Psoas muscle (tissue), 7 donors: ENCODE measurements at regions not wholly inside any gene's neighbourhood (a gene's known extent, or its start where the extent isn't known, plus 50 kb on each side); places are given as distances from the start of the nearest gene placed in this dataset.
"Not testable (repeated sequence)": the region's sequence is repeated elsewhere in the genome, so short reads cannot be mapped to it uniquely, and the experiment has no call there.

Experiments
- ATAC-seq, 4 donors: fragments of 200-7000 bp; cut with Tn5 transposase; one replicate each; pipeline ENCODE4 v1.9.1; 2020; ENCODE audit warnings: moderate library complexity in 3 of 4, mild to moderate bottlenecking in 2 of 4
- DNase-seq, 2 donors: peaks; one replicate each; pipeline ENCODE4 v3.0.0-alpha.2; 2020
- H3K27ac ChIP-seq: fragments of 200-600 bp; one replicate; pipeline ENCODE4 v1.8.0; 2022
- H3K27me3 ChIP-seq, 3 donors: fragments of 200-600 bp in 1 of 3; one replicate each; pipeline versions ENCODE4 v1.6.1 to v1.8.0; 2013 to 2022; ENCODE audit warnings: low read length in 2 of 3, mild to moderate bottlenecking in 2 of 3, moderate library complexity in 1 of 3; ENCODE audit not compliant: insufficient read depth in 3 of 3
- H3K36me3 ChIP-seq, 2 donors: fragments of 200-600 bp in 1 of 2; one replicate each; pipeline versions ENCODE4 v1.6.1 to v1.8.0; 2013 to 2022; ENCODE audit warnings: low read depth in 1 of 2, mild to moderate bottlenecking in 1 of 2, moderate library complexity in 1 of 2; ENCODE audit not compliant: insufficient read depth in 1 of 2
- H3K4me1 ChIP-seq: fragments of 200-600 bp; one replicate; pipeline ENCODE4 v1.8.0; 2022
- H3K4me3 ChIP-seq: fragments of 200-600 bp; one replicate; pipeline ENCODE4 v1.8.0; 2022; ENCODE audit warnings: mild to moderate bottlenecking
- H3K9me3 ChIP-seq: fragments of 200-600 bp; one replicate; pipeline ENCODE4 v1.8.0; 2022
- WGBS, 3 donors: extraction: QIAGEN DNeasy Blood & Tissue Kit; methylation state at CpG; one replicate each; pipeline versions ENCODE4 v1.1.6 to v1.1.7; 2013; 5-methylcytosine and 5-hydroxymethylcytosine counted together
- intact Hi-C, 2 donors: fragments of 100-400 bp; cut with DNase I; formaldehyde crosslinking; loops; one replicate each; pipeline versions ENCODE4 v1.11.0 to v1.14.2; 2022
- TF ChIP-seq, protein P1 (sequence below): fragments of 200-600 bp; IDR thresholded peaks from one replicate; pipeline ENCODE4 v1.8.0; 2022; ENCODE audit warnings: antibody characterized with exemption
- donor health status: healthy with polysubstance abuse.
- donor health status: DM: no; HTN: no; CAD: no; lungs with moderate emphysema.
- donor health status: Bipolar disorder and iron deficiency.
- donor health status: healthy.
- donor health status: DM: yes; HTN: yes; CAD: no.
- donor health status: DM: no; HTN: no; CAD: no.
- donor health status: DM: yes; HTN: yes; CAD: no.

GRCh38 chr14:22370084-22370847, 218.8 kb downstream of the DAD1 start:
- Histone ChIP-seq H3K4me1 (no peaks in the 10 kb centered on the region), H3K9me3 (no peaks in the 10 kb centered on the region), H3K27ac (no peak overlapping the region), H3K4me3 (no peak overlapping the region), H3K27me3 (no peaks in the 10 kb centered on the region), H3K36me3 (no peaks in the 10 kb centered on the region)
- WGBS, 3 donors: 64 to 76% (median 67%) methylated on average over 2 of the region's 2 CpGs
- ATAC-seq (peak; percentile 70 to 88 (median 81)), DNase-seq (no peak)
- TF ChIP-seq, protein P1, sequence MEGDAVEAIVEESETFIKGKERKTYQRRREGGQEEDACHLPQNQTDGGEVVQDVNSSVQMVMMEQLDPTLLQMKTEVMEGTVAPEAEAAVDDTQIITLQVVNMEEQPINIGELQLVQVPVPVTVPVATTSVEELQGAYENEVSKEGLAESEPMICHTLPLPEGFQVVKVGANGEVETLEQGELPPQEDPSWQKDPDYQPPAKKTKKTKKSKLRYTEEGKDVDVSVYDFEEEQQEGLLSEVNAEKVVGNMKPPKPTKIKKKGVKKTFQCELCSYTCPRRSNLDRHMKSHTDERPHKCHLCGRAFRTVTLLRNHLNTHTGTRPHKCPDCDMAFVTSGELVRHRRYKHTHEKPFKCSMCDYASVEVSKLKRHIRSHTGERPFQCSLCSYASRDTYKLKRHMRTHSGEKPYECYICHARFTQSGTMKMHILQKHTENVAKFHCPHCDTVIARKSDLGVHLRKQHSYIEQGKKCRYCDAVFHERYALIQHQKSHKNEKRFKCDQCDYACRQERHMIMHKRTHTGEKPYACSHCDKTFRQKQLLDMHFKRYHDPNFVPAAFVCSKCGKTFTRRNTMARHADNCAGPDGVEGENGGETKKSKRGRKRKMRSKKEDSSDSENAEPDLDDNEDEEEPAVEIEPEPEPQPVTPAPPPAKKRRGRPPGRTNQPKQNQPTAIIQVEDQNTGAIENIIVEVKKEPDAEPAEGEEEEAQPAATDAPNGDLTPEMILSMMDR: no peak
- intact Hi-C loops: loop anchor here in 1 of 2 donors (5.0 kb wide), 1 partner anchor 53 kb away; no protein-coding TSS in a partner anchor

GRCh38 chr14:22358726-22359125, 230.3 kb downstream of the DAD1 start:
- TF ChIP-seq, protein P1: no peak
- H3K9me3 ChIP-seq: no peaks in the 10 kb centered on the region
- ATAC-seq (no peak), DNase-seq (no peak)
- no peaks in the 10 kb centered on the region for H3K36me3 ChIP-seq
- intact Hi-C loops: no loop called here
- H3K27ac ChIP-seq: no peak overlapping the region
- H3K4me1 ChIP-seq: no peaks in the 10 kb centered on the region
- H3K27me3 ChIP-seq: no peaks in the 10 kb centered on the region
- H3K4me3 ChIP-seq: no peak overlapping the region

- intact Hi-C loops, H3K36me3 ChIP-seq, ATAC-seq, H3K27ac ChIP-seq, H3K4me1 ChIP-seq, DNase-seq, H3K9me3 ChIP-seq, H3K4me3 ChIP-seq, H3K27me3 ChIP-seq: not testable (repeated sequence)
- WGBS, 3 donors: 76 to 84% (median 79%) methylated on average over 4 of the region's 4 CpGs
Observed at GRCh38 chr14:22349281-22349680, 239.7 kb downstream of the DAD1 start.

DNA sequence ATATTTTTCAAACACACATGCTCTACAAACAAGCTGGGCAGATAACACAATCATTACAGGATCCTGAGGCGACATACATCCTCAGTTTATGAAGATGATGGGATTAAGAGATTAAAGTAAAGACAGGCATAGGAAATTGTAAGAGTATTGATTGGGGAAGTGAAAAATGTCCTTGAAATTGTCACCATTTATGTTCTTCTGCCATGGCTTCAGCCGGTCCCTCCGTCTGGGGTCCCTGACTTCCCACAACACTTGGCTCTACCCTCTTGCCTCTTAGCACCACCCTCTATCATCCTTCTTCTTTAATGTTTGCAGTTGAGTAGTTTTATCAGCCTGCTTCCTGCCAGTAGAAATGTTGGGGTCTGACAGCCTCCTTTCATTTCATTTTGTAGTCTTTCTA, 244.4 kb downstream of the DAD1 start:
- DNase-seq (no peak), ATAC-seq (no peak)
- H3K4me1 ChIP-seq: no peaks in the 10 kb centered on the region
- H3K27ac ChIP-seq: no peak overlapping the region
- H3K36me3 ChIP-seq: no peaks in the 10 kb centered on the region
- peaks cover 9% of the 10 kb centered on the region for H3K9me3 ChIP-seq
- H3K4me3 ChIP-seq: no peak overlapping the region
- TF ChIP-seq, protein P1: no peak
- 89 to 94% (median 92%) methylated on average over 3 of the region's 3 CpGs for WGBS, 3 donors
- no peaks in the 10 kb centered on the region for H3K27me3 ChIP-seq
- intact Hi-C loops: no loop called here

- ATAC-seq, intact Hi-C loops, DNase-seq, H3K9me3 ChIP-seq, H3K4me3 ChIP-seq, H3K4me1 ChIP-seq, H3K27me3 ChIP-seq, H3K36me3 ChIP-seq, H3K27ac ChIP-seq: not testable (repeated sequence)
- 85 to 95% (median 94%) methylated on average over 4 of the region's 4 CpGs for WGBS, 3 donors
Observed at GRCh38 chr14:22344209-22344608, 244.8 kb downstream of the DAD1 start.

GRCh38 chr14:22341049-22341448, 248.0 kb downstream of the DAD1 start:
- Histone ChIP-seq H3K27me3 (no peaks in the 10 kb centered on the region), H3K9me3 (peaks cover 9% of the 10 kb centered on the region), H3K4me3 (no peak overlapping the region), H3K27ac (no peak overlapping the region), H3K36me3 (no peaks in the 10 kb centered on the region), H3K4me1 (no peaks in the 10 kb centered on the region)
- TF ChIP-seq, protein P1: no peak
- DNase-seq (no peak), ATAC-seq (no peak)
- 68 to 81% (median 75%) methylated on average over 3 of the region's 3 CpGs for WGBS, 3 donors
- intact Hi-C loops: no loop called here
